CD4-positive, alpha-beta T cell (primary cell): ENCODE measurements at regions not wholly inside any gene's neighbourhood (a gene's known extent, or its start where the extent isn't known, plus 50 kb on each side); places are given as distances from the start of the nearest gene placed in this dataset.

Experiments used
- ATAC-seq: fragments of 200-7000 bp; cut with Tn5 transposase; one replicate; pipeline ENCODE4 v1.10.0; 2022; ENCODE audit warnings: mild to moderate bottlenecking; ENCODE audit not compliant: poor library complexity
- CTCF ChIA-PET: fragments of 350-600 bp; sonication (Branson Sonifier 250); formaldehyde crosslinking; loops from one replicate; lab custom pipeline; 2021; ENCODE audit warnings: antibody characterized with exemption, inconsistent platforms; lab: Charles Lee
- POLR2A ChIA-PET: fragments of 350-600 bp; sonication (Branson Sonifier 250); formaldehyde crosslinking; loops from one replicate; lab custom pipeline; 2021; ENCODE audit warnings: antibody characterized with exemption, inconsistent platforms; lab: Charles Lee
- DNase-seq, 14 experiments: peaks; one replicate each; pipeline ENCODE4 v3.0.0-alpha.2; 2013 to 2020; ENCODE audit warnings: mixed read lengths in 2 of 14
- H3K27ac ChIP-seq, 2 donors: one replicate each; pipeline versions ENCODE4 v1.5.1 to v1.7.0; 2013; ENCODE audit warnings: low read length in 2 of 2, low read depth in 1 of 2, mild to moderate bottlenecking in 1 of 2
- H3K27me3 ChIP-seq, 2 experiments: 1 replicate in 1 of 2; 2 replicates in 1 of 2; pipeline versions ENCODE4 v1.6.1 to v1.7.0; 2013; ENCODE audit warnings: low read length in 2 of 2, control low read depth in 1 of 2, mild to moderate bottlenecking in 1 of 2, moderate library complexity in 1 of 2; ENCODE audit not compliant: insufficient read depth in 2 of 2, control insufficient read depth in 1 of 2
- H3K36me3 ChIP-seq: one replicate; pipeline ENCODE4 v1.6.1; 2013; ENCODE audit warnings: low read length, control low read depth; ENCODE audit not compliant: insufficient read depth
- H3K4me1 ChIP-seq: one replicate; pipeline ENCODE4 v1.6.1; 2013; ENCODE audit warnings: low read length, control low read depth; ENCODE audit not compliant: insufficient read depth
- H3K4me3 ChIP-seq: one replicate; pipeline ENCODE4 v1.5.1; 2013; ENCODE audit warnings: mild to moderate bottlenecking, low read length, moderate library complexity
- H3K9me3 ChIP-seq, 2 experiments: 1 replicate in 1 of 2; 2 replicates in 1 of 2; pipeline versions ENCODE4 v1.6.1 to v1.7.0; 2013; ENCODE audit warnings: low read length in 2 of 2, mild to moderate bottlenecking in 2 of 2, control low read depth in 1 of 2, moderate library complexity in 1 of 2; ENCODE audit not compliant: control insufficient read depth in 1 of 2, insufficient read depth in 1 of 2
- H3K27ac Mint-ChIP-seq: one replicate; pipeline ENCODE4 v1.8.0; 2020; ENCODE audit warnings: mixed read lengths
- H3K27me3 Mint-ChIP-seq: one replicate; pipeline ENCODE4 v1.8.0; 2021; ENCODE audit warnings: mixed read lengths
- H3K36me3 Mint-ChIP-seq: one replicate; pipeline ENCODE4 v1.8.0; 2021; ENCODE audit warnings: low read depth, mixed read lengths
- H3K4me1 Mint-ChIP-seq: one replicate; pipeline ENCODE4 v1.8.0; 2021; ENCODE audit warnings: low read depth, mixed read lengths
- H3K4me3 Mint-ChIP-seq: one replicate; pipeline ENCODE4 v1.8.0; 2020; ENCODE audit warnings: mild to moderate bottlenecking, mixed read lengths
- H3K9me3 Mint-ChIP-seq: one replicate; pipeline ENCODE4 v1.8.0; 2020; ENCODE audit warnings: mixed read lengths
- intact Hi-C, 2 experiments: fragments of 100-400 bp; cut with DNase I in 1 of 2; cut with micrococcal nuclease in 1 of 2; formaldehyde crosslinking; loops; one replicate each; pipeline versions ENCODE4 v1.15.1 to v1.9.0; 2023 to 2025; cut with DNase I, micrococcal nuclease
- TF ChIP-seq, protein P1 (sequence below): fragments of 200-600 bp; IDR thresholded peaks from one replicate; pipeline ENCODE4 v1.8.0; 2022; ENCODE audit warnings: antibody characterized with exemption, mild to moderate bottlenecking

DNA sequence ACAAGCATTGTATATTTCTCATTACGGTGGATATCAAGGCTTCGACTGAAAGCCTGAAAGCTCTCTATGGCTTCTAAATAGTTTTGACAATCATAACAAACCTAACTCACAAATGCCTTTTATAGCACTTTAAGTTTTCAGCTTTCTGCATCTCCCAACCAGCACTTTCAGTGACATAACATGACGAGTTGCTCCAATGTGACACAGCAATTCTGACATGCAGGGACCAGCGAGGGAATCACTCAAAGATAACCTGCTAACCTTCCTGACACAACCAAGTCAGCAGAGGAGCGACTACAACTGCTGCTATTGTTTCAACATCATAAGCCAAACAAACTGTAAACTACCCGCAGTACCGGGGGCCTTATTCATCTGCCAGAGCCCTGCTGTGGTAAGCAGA lies 95.7 kb upstream of the CDH20 start:
- CTCF ChIA-PET, result no interaction called here
- POLR2A ChIA-PET, result no interaction called here
- intact Hi-C loops, result no loop called here
- no peak overlapping the region for H3K4me3 ChIP-seq
- H3K27me3 ChIP-seq, result no peaks in the 10 kb centered on the region
- DNase-seq (no peak), ATAC-seq (no peak)
- Mint-ChIP-seq H3K9me3 (peaks cover 2% of the 10 kb centered on the region), H3K27me3 (no peaks in the 10 kb centered on the region), H3K4me1 (no peaks in the 10 kb centered on the region), H3K4me3 (no peak overlapping the region), H3K36me3 (no peaks in the 10 kb centered on the region), H3K27ac (no peak overlapping the region)
- TF ChIP-seq, protein P1, sequence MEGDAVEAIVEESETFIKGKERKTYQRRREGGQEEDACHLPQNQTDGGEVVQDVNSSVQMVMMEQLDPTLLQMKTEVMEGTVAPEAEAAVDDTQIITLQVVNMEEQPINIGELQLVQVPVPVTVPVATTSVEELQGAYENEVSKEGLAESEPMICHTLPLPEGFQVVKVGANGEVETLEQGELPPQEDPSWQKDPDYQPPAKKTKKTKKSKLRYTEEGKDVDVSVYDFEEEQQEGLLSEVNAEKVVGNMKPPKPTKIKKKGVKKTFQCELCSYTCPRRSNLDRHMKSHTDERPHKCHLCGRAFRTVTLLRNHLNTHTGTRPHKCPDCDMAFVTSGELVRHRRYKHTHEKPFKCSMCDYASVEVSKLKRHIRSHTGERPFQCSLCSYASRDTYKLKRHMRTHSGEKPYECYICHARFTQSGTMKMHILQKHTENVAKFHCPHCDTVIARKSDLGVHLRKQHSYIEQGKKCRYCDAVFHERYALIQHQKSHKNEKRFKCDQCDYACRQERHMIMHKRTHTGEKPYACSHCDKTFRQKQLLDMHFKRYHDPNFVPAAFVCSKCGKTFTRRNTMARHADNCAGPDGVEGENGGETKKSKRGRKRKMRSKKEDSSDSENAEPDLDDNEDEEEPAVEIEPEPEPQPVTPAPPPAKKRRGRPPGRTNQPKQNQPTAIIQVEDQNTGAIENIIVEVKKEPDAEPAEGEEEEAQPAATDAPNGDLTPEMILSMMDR, result no peak
- no peaks in the 10 kb centered on the region for H3K36me3 ChIP-seq
- no peak overlapping the region for H3K27ac ChIP-seq
- H3K9me3 ChIP-seq, result no peaks in the 10 kb centered on the region
- no peaks in the 10 kb centered on the region for H3K4me1 ChIP-seq

DNA sequence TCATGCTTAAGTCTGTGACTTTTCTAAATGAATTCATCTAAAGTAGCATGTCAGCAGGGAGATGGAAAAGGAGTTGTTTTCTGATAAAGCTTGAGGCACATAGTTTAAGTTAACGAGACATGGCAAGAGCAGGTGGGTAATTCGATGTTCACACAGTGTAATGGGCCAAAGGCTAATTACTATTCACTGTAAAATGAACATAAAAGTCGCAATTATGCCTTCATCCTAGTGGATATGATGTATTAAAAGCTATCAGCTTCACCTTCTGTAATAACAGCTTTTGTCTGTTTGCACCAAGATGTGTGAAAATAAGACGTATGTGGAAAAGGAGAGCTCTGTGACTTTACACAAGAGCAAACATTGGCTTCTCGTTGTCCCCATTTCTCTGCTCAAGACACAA lies 94.2 kb upstream of the CDH20 start:
- Mint-ChIP-seq H3K27me3 (no peaks in the 10 kb centered on the region), H3K4me3 (no peak overlapping the region), H3K4me1 (no peaks in the 10 kb centered on the region), H3K27ac (no peak overlapping the region), H3K9me3 (peaks cover 2% of the 10 kb centered on the region), H3K36me3 (no peaks in the 10 kb centered on the region)
- Histone ChIP-seq H3K4me3 (no peak overlapping the region), H3K9me3 (no peaks in the 10 kb centered on the region), H3K27ac (no peak overlapping the region), H3K4me1 (no peaks in the 10 kb centered on the region), H3K36me3 (no peaks in the 10 kb centered on the region), H3K27me3 (no peaks in the 10 kb centered on the region)
- intact Hi-C loops, result no loop called here
- DNase-seq (no peak), ATAC-seq (no peak)
- POLR2A ChIA-PET, result no interaction called here
- CTCF ChIA-PET, result no interaction called here
- TF ChIP-seq, protein P1, result no peak

DNA sequence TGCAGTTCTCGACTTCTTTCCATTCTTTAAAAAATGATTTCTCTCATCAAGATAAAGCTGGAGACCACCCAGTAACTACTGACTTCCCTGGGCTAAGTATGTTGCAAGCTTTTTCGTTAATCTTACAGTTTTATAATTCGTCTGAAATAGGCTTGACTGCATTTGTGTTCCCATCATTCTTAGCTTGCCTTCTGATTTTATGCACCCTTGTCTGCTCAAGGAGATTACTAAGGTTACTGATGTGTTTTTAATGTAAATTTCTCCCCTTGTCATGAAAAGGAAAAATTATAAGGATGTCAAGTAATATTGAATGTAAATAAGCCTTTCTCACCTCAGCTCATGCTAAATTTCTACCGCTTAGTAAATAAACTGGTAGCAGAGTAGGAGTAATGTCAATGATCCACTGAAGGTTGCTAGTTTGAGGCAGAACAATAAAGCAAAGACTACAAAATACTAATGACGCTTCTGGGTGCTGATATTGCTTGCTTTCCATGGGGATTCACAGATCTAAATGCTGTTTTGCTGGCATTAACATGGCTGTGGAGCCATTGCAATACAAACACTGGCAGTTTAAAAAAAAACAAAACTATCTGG lies 91.9 kb upstream of the CDH20 start:
- Histone ChIP-seq H3K9me3 (no peaks in the 10 kb centered on the region), H3K27ac (no peak overlapping the region), H3K27me3 (no peaks in the 10 kb centered on the region), H3K4me1 (no peaks in the 10 kb centered on the region), H3K36me3 (no peaks in the 10 kb centered on the region), H3K4me3 (no peak overlapping the region)
- no peak for ATAC-seq
- ChIA-PET CTCF (no interaction called here), POLR2A (no interaction called here)
- no peak overlapping the region for H3K4me3 Mint-ChIP-seq
- TF ChIP-seq, protein P1, result no peak
- DNase-seq, result no peak
- intact Hi-C loops, result no loop called here
- H3K4me1 Mint-ChIP-seq, result no peaks in the 10 kb centered on the region
- H3K27me3 Mint-ChIP-seq, result no peaks in the 10 kb centered on the region
- H3K27ac Mint-ChIP-seq, result no peak overlapping the region
- no peaks in the 10 kb centered on the region for H3K36me3 Mint-ChIP-seq
- H3K9me3 Mint-ChIP-seq, result peaks cover 2% of the 10 kb centered on the region
